ENCODE measurements at regions not wholly inside any gene's neighbourhood (a gene's known extent, or its start where the extent isn't known, plus 50 kb on each side); places are given as distances from the start of the nearest gene placed in this dataset.

- TF ChIP-seq CTCF (conservative IDR thresholded peaks at IDR 0.05; ENCODE audit: low read depth, low read length), result no peak
- no peak for DNase-seq (ENCODE audit: low read depth)
- H3K4me3 ChIP-seq (ENCODE audit: low read length), result no peak overlapping the region
Measured at GRCh38 chr4:55175779-55176231, 50.4 kb upstream of the KDR start.

GRCh38 chr4:55176497-55176896 lies 51.1 kb upstream of the KDR start:
- H3K4me3 ChIP-seq (ENCODE audit: low read length), result no peak overlapping the region
- no peak for DNase-seq (ENCODE audit: low read depth)
- TF ChIP-seq CTCF (conservative IDR thresholded peaks at IDR 0.05; ENCODE audit: low read depth, low read length), result no peak

- no peak overlapping the region for H3K4me3 ChIP-seq (ENCODE audit: low read length)
- no peak for TF ChIP-seq CTCF (conservative IDR thresholded peaks at IDR 0.05; ENCODE audit: low read depth, low read length)
- no peak for DNase-seq (ENCODE audit: low read depth)
Measured at GRCh38 chr4:55177461-55177860, 52.1 kb upstream of the KDR start.

- TF ChIP-seq CTCF (conservative IDR thresholded peaks at IDR 0.05; ENCODE audit: low read depth, low read length), result no peak
- H3K4me3 ChIP-seq (ENCODE audit: low read length), result no peak overlapping the region
- no peak for DNase-seq (ENCODE audit: low read depth)
Measured at GRCh38 chr4:55178226-55179005, 53.0 kb upstream of the KDR start.

GRCh38 chr4:55181010-55182005 lies 55.9 kb upstream of the KDR start:
- no peak for TF ChIP-seq CTCF (conservative IDR thresholded peaks at IDR 0.05; ENCODE audit: low read depth, low read length)
- peak; percentile 51 for DNase-seq (ENCODE audit: low read depth)
- H3K4me3 ChIP-seq (ENCODE audit: low read length), result no peak overlapping the region

GRCh38 chr4:55183926-55184599 lies 58.7 kb upstream of the KDR start:
- no peak overlapping the region for H3K4me3 ChIP-seq (ENCODE audit: low read length)
- no peak for TF ChIP-seq CTCF (conservative IDR thresholded peaks at IDR 0.05; ENCODE audit: low read depth, low read length)
- peak; percentile 94 for DNase-seq (ENCODE audit: low read depth)

Data from retinal pigment epithelial cell (primary cell).